Endothelial cell of umbilical vein (primary cell): ENCODE measurements at regions not wholly inside any gene's neighbourhood (a gene's known extent, or its start where the extent isn't known, plus 50 kb on each side); places are given as distances from the start of the nearest gene placed in this dataset.

Source experiments
- BruUV-seq: library from RNA; stranded (reverse); fragments of 400-500 nt; replicated peaks from 2 replicates; lab custom pipeline; 2021; lab: Mats Ljungman, UMichigan
- CTCF ChIA-PET: fragments of 300-600, 350-600 bp; sonication (Branson Sonifier 250); formaldehyde crosslinking; loops from one replicate; lab custom pipeline; 2021; ENCODE audit warnings: antibody characterized with exemption, inconsistent platforms; lab: Charles Lee
- POLR2A ChIA-PET: fragments of 300-600, 350-600 bp; sonication (Branson Sonifier 250); formaldehyde crosslinking; loops from one replicate; lab custom pipeline; 2021; ENCODE audit warnings: antibody characterized with exemption, inconsistent platforms; lab: Charles Lee
- DNase-seq: peaks from one replicate; pipeline ENCODE4 v3.0.0-alpha.2; 2011; ENCODE audit warnings: low read depth, low spot score
- FAIRE-seq: peaks from 2 replicates; lab custom pipeline; 2011; peaks lifted over from hg19 to GRCh38; lab: Jason Lieb, UNC
- H2AFZ ChIP-seq: 2 replicates; pipeline ENCODE4 v1.6.0; 2012; ENCODE audit warnings: low read depth, low read length, control low read depth, inconsistent platforms
- H3K27ac ChIP-seq: 2 replicates; pipeline ENCODE4 v1.5.1; 2011; ENCODE audit warnings: low read depth, mild to moderate bottlenecking, control low read depth, low read length, moderate library complexity; ENCODE audit not compliant: insufficient read depth
- H3K27me3 ChIP-seq, 2 experiments: 2 replicates each; pipeline versions ENCODE4 v1.6.0 to v1.6.1; 2011; ENCODE audit warnings: low read length in 2 of 2, mixed read lengths in 1 of 2; ENCODE audit not compliant: control insufficient read depth in 2 of 2, insufficient read depth in 2 of 2
- H3K36me3 ChIP-seq, 2 experiments: 2 replicates in 1 of 2; 3 replicates in 1 of 2; pipeline ENCODE4 v1.5.1; 2011; ENCODE audit warnings: low read length in 2 of 2, mild to moderate bottlenecking in 1 of 2, moderate library complexity in 1 of 2; ENCODE audit not compliant: control insufficient read depth in 2 of 2, insufficient read depth in 2 of 2; ENCODE audit errors: extremely low read depth in 1 of 2
- H3K4me1 ChIP-seq: 3 replicates; pipeline ENCODE4 v1.5.1; 2011; ENCODE audit warnings: mild to moderate bottlenecking, low read length; ENCODE audit not compliant: control insufficient read depth, insufficient read depth; ENCODE audit errors: extremely low read depth
- H3K4me2 ChIP-seq: 2 replicates; pipeline ENCODE4 v1.6.1; 2011; ENCODE audit warnings: low read length, control low read depth, mixed read lengths; ENCODE audit not compliant: insufficient read depth
- H3K4me3 ChIP-seq, 3 experiments: fragments of 200-600 bp in 1 of 3; sonication (generic), shearing (Covaris generic) in 1 of 3; replicated peaks in 1 of 3; 2 replicates each; pipeline ENCODE4 v1.5.1; 2011 to 2016; ENCODE audit warnings: control low read depth in 3 of 3, low read length in 3 of 3, mild to moderate bottlenecking in 2 of 3, inconsistent platforms in 1 of 3, low read depth in 1 of 3, moderate library complexity in 1 of 3; ENCODE audit not compliant: insufficient read depth in 1 of 3
- H3K79me2 ChIP-seq: 2 replicates; pipeline ENCODE4 v1.6.0; 2012; ENCODE audit warnings: low read length, inconsistent platforms; ENCODE audit not compliant: control insufficient read depth, insufficient read depth
- H3K9ac ChIP-seq: replicated peaks from 2 replicates; pipeline ENCODE3; 2011; ENCODE audit warnings: low read length, control low read depth; ENCODE audit not compliant: insufficient read depth; ENCODE audit errors: extremely low read depth
- H3K9me1 ChIP-seq: replicated peaks from 3 replicates; pipeline ENCODE4 v1.6.0; 2011; ENCODE audit warnings: mild to moderate bottlenecking, low read length; ENCODE audit not compliant: control insufficient read depth, insufficient read depth; ENCODE audit errors: extremely low read depth
- H3K9me3 ChIP-seq: replicated peaks from 2 replicates; pipeline ENCODE4 v1.5.1; 2012; ENCODE audit warnings: low read length, inconsistent platforms; ENCODE audit not compliant: control insufficient read depth, insufficient read depth
- H4K20me1 ChIP-seq: replicated peaks from 2 replicates; pipeline ENCODE3; 2011; ENCODE audit warnings: mild to moderate bottlenecking, low read length; ENCODE audit not compliant: control insufficient read depth, insufficient read depth; ENCODE audit errors: extremely low read depth
- EZH2 ChIP-seq: IDR thresholded peaks from 2 replicates; pipeline ENCODE4 v1.6.1; 2012; ENCODE audit warnings: borderline replicate concordance, low read depth, mild to moderate bottlenecking, moderate library complexity, low read length, inconsistent platforms; ENCODE audit not compliant: severe bottlenecking
- FOS ChIP-seq: IDR thresholded peaks from 2 replicates; pipeline ENCODE4 v1.6.1; 2011; ENCODE audit warnings: mild to moderate bottlenecking, low read length, moderate library complexity, borderline replicate concordance; ENCODE audit not compliant: insufficient read depth
- GATA2 ChIP-seq: IDR thresholded peaks from 2 replicates; pipeline ENCODE4 v1.7.0; 2011; ENCODE audit warnings: low read depth, mild to moderate bottlenecking, moderate library complexity, mixed read lengths, low read length; ENCODE audit not compliant: insufficient read length, insufficient read depth
- JUN ChIP-seq: IDR thresholded peaks from 2 replicates; pipeline ENCODE4 v1.6.1; 2011; ENCODE audit warnings: borderline replicate concordance, low read depth; ENCODE audit not compliant: insufficient read length, insufficient read depth
- MYC ChIP-seq: IDR thresholded peaks from one replicate; pipeline ENCODE4 v1.6.1; 2011; ENCODE audit warnings: mild to moderate bottlenecking, low read depth, low read length
- POLR2A ChIP-seq: IDR thresholded peaks from 2 replicates; pipeline ENCODE4 v1.6.1; 2012; ENCODE audit warnings: low read depth, mild to moderate bottlenecking, control low read depth, low read length
- POLR2AphosphoS5 ChIP-seq: IDR thresholded peaks from 2 replicates; pipeline ENCODE4 v1.6.1; 2012; ENCODE audit warnings: low read depth, mild to moderate bottlenecking, control low read depth, low read length, moderate library complexity; ENCODE audit not compliant: insufficient read depth
- dilution Hi-C: fragments of 300-500 bp; cut with MboI; formaldehyde crosslinking; loops from one replicate; pipeline ENCODE4 v1.15.0; 2019; ENCODE audit warnings: low sequenced_read_pairs; ENCODE audit not compliant: extremely low pct_ligation_motif_present
- intact Hi-C: fragments of 100-400 bp; cut with micrococcal nuclease; formaldehyde crosslinking; loops from one replicate; pipeline ENCODE4 v1.10.0; 2022
- TF ChIP-seq, protein P1 (sequence below), 2 donors: IDR thresholded peaks; 1 replicate in 1 of 2; 2 replicates in 1 of 2; pipeline ENCODE4 v1.5.1; 2011; ENCODE audit warnings: low read length in 2 of 2, mild to moderate bottlenecking in 2 of 2, moderate library complexity in 2 of 2, control low read depth in 1 of 2, inconsistent platforms in 1 of 2, low read depth in 1 of 2; ENCODE audit not compliant: insufficient read depth in 1 of 2; ENCODE audit errors: extremely low read depth in 1 of 2
- TF ChIP-seq, protein P2 (sequence below): IDR thresholded peaks from 2 replicates; pipeline ENCODE4 v1.6.1; 2011; ENCODE audit not compliant: insufficient read depth, insufficient read length

DNA sequence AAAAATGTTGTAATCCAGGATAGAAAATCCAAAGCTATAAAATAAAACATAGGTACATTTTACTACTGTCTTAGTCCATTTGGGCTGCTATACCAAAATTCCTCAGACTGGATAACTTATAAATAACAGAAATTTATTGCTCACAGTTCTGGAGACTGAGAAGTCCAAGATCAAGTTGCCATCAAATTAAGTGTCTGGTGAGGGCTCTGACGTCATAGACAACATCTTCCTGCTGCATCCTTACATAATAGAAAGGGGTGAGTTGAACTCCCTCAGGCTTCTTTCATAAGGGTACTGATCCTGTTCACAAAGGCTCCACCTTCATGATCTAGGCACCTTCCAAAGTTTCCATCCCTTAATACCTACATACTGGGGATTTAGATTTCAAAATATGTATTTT lies 826.8 kb downstream of the NTRK3 start:
- no peaks in the 10 kb centered on the region for H3K79me2 ChIP-seq
- intact Hi-C loops: no loop called here
- no peak overlapping the region for H2AFZ ChIP-seq
- H3K4me2 ChIP-seq: no peak overlapping the region
- ChIA-PET CTCF (no interaction called here), POLR2A (no interaction called here)
- H3K27ac ChIP-seq: no peak overlapping the region
- no peak overlapping the region for H3K9ac ChIP-seq
- no peaks in the 10 kb centered on the region for H3K36me3 ChIP-seq
- H3K9me1 ChIP-seq: no peaks in the 10 kb centered on the region
- peaks cover 2% of the 10 kb centered on the region for H3K9me3 ChIP-seq
- FAIRE-seq (no peak), DNase-seq (no peak)
- TF ChIP-seq FOS (no peak), MYC (no peak), POLR2A (no peak), GATA2 (no peak), POLR2AphosphoS5 (no peak), JUN (no peak), EZH2 (no peak)
- TF ChIP-seq, protein P1, sequence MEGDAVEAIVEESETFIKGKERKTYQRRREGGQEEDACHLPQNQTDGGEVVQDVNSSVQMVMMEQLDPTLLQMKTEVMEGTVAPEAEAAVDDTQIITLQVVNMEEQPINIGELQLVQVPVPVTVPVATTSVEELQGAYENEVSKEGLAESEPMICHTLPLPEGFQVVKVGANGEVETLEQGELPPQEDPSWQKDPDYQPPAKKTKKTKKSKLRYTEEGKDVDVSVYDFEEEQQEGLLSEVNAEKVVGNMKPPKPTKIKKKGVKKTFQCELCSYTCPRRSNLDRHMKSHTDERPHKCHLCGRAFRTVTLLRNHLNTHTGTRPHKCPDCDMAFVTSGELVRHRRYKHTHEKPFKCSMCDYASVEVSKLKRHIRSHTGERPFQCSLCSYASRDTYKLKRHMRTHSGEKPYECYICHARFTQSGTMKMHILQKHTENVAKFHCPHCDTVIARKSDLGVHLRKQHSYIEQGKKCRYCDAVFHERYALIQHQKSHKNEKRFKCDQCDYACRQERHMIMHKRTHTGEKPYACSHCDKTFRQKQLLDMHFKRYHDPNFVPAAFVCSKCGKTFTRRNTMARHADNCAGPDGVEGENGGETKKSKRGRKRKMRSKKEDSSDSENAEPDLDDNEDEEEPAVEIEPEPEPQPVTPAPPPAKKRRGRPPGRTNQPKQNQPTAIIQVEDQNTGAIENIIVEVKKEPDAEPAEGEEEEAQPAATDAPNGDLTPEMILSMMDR (IDR thresholded peaks at IDR 0.05; ENCODE audit: extremely low read depth in 1 of 2, insufficient read depth in 1 of 2, low read depth in 1 of 2, low read length in 2 of 2): no peak
- TF ChIP-seq, protein P2, sequence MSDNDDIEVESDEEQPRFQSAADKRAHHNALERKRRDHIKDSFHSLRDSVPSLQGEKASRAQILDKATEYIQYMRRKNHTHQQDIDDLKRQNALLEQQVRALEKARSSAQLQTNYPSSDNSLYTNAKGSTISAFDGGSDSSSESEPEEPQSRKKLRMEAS: no peak
- dilution Hi-C loops: no loop called here
- no peaks in the 10 kb centered on the region for H3K4me1 ChIP-seq
- no peak overlapping the region for H3K4me3 ChIP-seq
- no TSS peak for BruUV-seq
- no peaks in the 10 kb centered on the region for H4K20me1 ChIP-seq
- no peaks in the 10 kb centered on the region for H3K27me3 ChIP-seq
